ENCODE measurements at regions not wholly inside any gene's neighbourhood (a gene's known extent, or its start where the extent isn't known, plus 50 kb on each side); places are given as distances from the start of the nearest gene placed in this dataset.

DNA sequence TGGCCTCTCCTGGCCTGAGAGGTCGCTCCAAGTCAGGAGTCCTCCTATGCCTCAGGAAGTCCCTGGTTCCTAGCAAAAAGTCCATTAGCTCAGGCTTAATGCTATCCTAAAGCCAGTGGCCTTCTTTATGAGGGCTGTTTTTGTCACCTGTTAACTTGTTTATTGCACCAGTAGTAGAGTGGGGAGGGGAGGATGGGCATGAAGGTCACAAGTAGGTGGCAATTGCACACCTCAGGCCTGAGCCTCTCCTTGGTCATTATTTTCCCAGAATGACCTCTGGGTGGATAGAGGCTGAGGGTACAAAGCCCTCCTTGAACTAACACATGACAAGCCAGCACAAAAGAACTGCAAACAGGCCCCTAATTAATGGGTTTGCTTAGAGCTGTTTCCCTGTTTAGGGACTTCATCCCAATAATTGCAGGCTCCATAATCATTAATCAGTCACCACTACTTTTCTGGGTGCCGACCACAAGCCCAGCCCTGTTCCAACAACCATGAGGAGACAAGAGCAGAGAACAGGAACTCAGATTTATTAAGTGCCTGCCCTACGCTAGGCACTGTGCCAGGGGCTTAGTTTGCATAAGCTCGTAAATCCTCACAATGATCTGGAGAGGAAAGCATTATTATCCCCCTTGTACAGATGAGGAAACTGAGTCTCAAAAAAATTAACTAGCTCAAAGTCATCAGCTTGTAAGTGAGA is 123.0 kb upstream of the PKDCC start:
- DNase-seq, result no peak

DNA sequence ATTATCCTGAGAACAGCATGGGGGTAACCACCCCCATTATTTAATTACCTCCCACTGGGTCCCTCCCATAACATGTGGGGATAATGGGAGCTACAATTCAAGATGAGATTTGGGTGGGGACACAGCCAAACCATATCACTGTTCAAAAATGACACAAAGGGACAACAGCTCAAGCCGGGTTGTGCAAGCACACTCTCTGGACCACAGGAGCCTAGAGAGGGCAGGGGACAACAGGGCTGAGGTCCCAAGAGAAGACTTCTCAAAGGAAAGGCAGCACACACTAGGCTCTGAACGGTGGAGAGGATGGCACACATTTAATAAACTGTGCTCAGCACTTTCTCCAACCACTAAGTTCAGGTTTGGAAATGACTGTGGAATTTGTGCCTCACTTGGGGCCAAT is 122.1 kb upstream of the PKDCC start:
- DNase-seq, result no peak

GRCh38 chr2:41926614-41927580 is 120.9 kb upstream of the PKDCC start:
- DNase-seq, result no peak

GRCh38 chr2:41927581-41928264 is 120.1 kb upstream of the PKDCC start:
- DNase-seq, result no peak

- no peak for DNase-seq
Measured at GRCh38 chr2:41928526-41928925, 119.3 kb upstream of the PKDCC start.

DNA sequence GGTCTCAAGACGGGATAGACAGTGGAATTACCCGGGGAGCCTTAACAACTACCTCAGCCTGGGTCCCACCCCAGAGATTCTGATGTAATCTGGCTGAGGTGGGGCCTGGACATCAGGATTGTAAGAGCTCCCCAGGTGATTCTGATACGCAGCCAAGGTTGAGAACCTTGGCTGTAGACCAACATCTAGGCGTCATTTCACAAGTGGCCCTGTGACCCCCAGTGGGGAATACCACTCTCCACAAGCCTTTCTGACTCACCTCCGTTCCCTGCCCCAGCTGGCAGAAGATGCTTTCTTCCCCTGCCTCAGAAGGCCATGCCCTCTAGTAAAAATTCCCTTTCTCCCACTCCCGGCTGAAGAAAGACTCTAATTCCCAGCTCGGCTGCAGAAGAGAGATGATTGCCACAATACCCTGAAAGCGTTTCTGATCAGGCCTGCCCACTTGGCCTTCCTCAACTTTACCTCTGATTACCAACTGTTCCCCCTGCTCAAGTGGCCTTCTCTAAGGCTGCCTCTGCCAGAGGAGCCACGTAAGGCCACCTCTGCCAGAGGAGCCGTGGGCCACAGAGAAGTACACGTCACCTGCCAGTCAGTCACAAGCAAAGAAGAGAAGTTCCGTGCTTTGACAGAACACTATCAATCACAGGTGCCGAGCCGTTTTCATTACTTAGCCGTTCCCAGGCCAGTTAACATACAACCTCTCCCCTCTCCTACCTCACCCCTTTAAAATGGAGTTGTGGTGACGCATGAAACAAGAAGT is 116.8 kb upstream of the PKDCC start:
- DNase-seq, result no peak

DNA sequence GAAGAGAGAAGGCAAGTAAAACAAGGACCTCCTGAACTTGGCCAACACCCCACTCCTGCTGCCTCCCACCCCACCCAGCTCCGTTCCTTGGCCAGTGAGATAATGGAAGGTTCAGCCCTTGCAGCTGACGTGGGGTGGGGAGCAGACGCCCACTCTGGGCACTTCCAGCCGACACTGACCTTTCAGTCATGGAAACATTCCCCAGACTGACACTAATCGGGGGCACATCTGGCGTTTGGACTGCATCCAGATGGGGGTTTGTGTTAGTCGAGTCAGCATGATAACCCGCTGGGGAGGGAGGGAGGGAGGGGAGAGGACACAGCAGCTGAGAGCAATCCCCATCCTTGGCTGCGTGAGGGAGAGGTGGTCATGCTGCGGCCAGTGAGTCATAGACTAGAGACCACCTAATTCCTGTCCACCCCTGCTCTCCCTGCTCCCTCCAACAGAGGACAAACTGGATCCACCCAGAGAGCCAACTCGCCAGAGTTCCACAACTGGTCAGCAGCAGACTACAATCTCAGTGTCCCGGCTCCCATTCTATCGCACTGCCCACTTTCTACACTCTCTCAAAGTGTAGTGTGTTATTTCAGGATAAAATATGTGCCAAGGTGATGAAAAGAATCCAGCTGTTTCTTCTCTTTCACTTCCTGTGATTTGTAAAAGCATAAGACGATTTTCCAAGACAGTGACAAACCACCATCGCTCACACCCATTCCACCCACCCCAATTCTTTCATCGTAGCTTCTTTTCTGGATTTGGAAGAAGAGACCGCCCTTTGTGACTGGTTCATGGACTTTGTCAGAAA is 115.4 kb upstream of the PKDCC start:
- no peak for DNase-seq

DNA sequence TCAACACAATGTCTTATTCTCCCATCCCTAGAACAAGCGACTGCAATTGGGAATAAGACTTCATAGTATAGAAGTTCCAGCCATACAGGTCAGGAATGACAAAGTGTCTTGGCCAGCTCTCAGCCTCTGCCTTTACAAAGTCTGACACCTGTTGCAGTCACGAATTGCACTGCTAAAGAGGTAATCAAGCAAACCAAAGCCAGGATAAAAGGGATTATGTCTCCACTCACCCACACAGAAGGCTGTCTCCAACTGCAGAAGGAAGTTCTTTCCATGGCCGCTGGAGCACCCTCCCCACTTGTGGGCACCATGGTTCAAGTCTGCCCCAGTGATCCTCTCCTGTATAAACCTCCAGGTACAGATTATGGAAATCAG is 114.8 kb upstream of the PKDCC start:
- no peak for DNase-seq

GRCh38 chr2:41933585-41934320 is 114.1 kb upstream of the PKDCC start:
- no peak for DNase-seq

DNA sequence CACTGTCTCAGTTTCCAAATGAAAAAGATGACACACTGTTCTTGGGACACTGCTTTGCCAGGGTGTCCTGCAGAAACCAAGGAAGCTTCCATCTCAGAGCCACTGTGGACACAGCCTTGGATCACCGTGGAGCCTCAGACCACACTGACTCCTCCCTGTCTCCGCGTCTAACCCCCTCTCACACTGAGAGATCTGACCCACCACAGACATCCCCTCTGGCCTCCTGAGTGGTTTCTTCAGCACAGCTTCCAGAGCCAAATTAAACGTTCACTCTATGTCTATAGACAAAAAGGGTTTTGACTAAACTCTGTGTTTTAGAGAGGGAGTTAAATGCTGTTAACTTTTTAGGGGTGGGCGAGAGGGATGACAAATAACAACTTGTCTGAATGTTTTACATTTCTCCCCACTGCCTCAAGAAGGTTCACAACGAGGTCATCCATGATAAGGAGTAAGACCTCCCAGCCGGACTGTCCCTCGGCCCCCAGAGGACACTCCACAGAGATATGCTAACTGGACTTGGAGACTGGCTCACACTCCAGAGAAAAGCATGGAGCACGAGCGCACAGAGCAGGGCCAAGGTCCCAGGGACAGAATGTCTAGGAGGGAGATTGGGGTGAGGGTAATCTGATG is 113.4 kb upstream of the PKDCC start:
- DNase-seq, result no peak

DNA sequence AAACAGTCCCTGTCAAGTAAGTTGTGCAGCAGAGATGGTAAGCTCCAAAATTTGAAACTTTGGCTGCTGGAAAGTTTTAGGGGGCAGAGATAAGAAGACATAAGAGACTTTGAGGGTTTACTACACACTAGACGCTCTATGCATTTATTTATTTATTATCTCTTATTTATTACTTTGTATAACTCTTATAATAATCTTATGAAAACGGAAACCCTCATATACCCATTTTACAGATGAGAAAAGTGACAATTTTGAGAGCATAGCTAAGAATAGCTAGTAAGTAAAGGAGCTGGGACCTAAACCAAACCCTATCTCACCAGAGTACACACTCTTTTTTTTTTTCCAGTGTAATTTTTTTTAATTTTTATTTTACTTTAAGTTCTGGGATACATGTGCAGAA is 112.8 kb upstream of the PKDCC start:
- DNase-seq, result no peak

- DNase-seq, result no peak
Measured at GRCh38 chr2:41935825-41936224, 112.0 kb upstream of the PKDCC start.

DNA sequence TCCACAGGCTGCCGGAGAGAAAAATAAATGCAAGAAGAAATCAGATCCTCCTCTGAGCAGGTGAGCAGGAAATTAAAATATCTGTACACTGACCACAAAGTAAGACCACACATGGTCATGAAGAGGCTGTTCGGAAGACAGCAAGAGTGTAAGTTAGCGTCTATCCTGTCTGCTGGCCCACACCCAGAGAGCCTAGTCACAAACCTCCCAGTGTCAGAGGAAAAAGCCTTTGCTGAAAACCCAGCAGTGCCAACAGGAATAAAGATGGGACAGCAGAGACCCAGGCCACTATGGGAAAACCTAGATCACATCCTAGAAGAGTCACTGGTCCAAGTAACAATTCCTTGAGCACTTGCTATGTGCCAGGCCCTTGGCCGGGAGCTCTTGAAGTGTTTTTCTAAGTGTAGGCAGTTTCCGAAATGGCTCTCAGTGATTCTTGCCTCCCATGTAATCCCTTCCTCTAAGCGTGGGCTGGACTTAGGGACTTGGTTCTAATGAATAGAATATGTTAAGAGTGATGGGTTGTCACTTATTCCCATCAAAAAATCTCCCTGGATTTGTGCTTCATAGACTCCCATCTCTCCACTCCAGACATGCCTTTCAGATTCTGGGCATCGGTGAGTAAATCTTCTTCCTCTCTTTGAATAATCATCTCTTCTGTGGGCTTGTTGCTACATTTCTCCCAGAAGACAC is 110.9 kb upstream of the PKDCC start:
- DNase-seq, result no peak

DNA sequence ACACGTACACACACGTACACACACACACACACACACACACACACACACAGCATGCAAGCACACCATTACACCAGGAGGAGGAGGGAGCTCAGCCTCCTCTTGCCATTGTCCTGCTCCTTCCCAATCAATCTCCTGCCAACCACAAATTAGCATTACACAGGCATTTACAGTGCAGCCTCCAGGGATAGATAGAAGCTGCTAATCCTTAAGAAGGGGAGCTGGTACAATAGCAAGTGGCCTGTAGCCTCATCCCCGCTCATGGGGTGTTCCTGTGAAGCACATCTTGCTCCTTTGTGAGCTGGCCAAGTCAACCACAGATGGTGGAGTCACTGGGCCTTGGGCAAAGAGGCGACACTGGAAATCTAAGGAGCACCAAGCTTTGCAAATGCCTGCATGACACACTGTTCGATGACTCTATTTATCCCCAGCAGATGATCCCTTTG is 110.3 kb upstream of the PKDCC start:
- DNase-seq, result no peak

- DNase-seq, result no peak
Measured at GRCh38 chr2:41937921-41938708, 109.7 kb upstream of the PKDCC start.

GRCh38 chr2:41940060-41940744 is 107.6 kb upstream of the PKDCC start:
- DNase-seq, result no peak

DNA sequence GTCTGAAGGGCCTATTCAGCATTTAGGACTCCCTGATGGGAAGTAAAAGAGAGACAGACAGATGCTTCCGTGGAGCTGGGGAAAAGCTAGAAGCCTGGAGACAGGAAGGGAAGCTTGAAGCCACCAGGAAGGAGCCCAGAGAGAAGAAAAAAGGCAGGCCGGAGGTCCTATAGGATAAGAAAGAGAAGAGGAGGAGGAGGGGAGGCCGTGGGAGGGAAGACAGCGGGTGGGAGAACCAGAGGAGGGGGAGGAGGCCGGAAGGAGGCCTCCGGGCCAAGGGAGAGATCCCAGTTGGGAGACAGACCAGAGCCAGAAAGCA is 107.1 kb upstream of the PKDCC start:
- no peak for DNase-seq

DNA sequence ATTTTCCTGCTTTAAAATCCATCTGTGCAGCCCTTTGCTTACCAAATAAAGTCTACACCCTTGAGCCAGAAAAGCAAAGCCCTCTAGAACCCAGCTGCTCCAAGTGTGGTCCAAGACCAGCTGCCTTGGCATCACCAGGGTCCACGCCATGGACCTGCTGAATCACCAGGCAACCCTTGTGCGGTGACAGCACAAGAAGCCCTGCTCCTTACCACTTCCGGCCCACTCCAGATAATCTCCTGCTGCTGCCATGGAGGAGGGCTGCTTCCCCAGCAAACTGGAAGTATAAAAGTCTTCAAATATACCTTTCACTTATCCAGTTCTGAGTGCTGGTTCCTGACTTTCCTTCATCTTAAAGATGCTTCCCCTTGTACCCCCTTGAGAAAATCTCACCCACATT is 106.0 kb upstream of the PKDCC start:
- DNase-seq, result no peak

- DNase-seq, result no peak
Measured at GRCh38 chr2:41942278-41942677, 105.5 kb upstream of the PKDCC start.

All from activated CD4-positive, alpha-beta T cell treated with anti-CD3 and anti-CD28 coated beads, Interleukin-2, Interleukin-6, amounts not matched to agents 100 ng/mL and 50 ng/mL, durations not matched to agents 16 hours and 8 hours (primary cell).